BE2C (cell line): ENCODE measurements at regions not wholly inside any gene's neighbourhood (a gene's known extent, or its start where the extent isn't known, plus 50 kb on each side); places are given as distances from the start of the nearest gene placed in this dataset.
"Not testable (repeated sequence)": the region's sequence is repeated elsewhere in the genome, so short reads cannot be mapped to it uniquely, and the experiment has no call there.

ENCODE experiments used
- DNase-seq: peaks from one replicate; pipeline ENCODE4 v3.0.0-alpha.2; 2020
- H3K27me3 ChIP-seq: fragments of 250-450 bp; sonication (Bioruptor Pico); 2 replicates; pipeline ENCODE4 v1.5.1; 2020; ENCODE audit warnings: mild to moderate bottlenecking
- H3K36me3 ChIP-seq: fragments of 250-450 bp; sonication (Bioruptor Pico); 2 replicates; pipeline ENCODE4 v1.5.1; 2020; ENCODE audit warnings: mild to moderate bottlenecking
- H3K4me1 ChIP-seq: fragments of 250-450 bp; sonication (Bioruptor Pico); 2 replicates; pipeline ENCODE4 v1.5.1; 2020
- H3K4me3 ChIP-seq: 2 replicates; pipeline ENCODE4 v1.5.1; 2011; ENCODE audit warnings: low read depth, low read length
- H3K9me3 ChIP-seq: fragments of 250-450 bp; sonication (Bioruptor Pico); 2 replicates; pipeline ENCODE4 v1.5.1; 2020
- CTCF ChIP-seq: IDR thresholded peaks from 2 replicates; pipeline ENCODE4 v1.5.1; 2012; ENCODE audit warnings: mild to moderate bottlenecking, low read depth, low read length

- Histone ChIP-seq H3K4me1 (no peaks in the 10 kb centered on the region), H3K4me3 (no peak overlapping the region), H3K9me3 (no peaks in the 10 kb centered on the region), H3K36me3 (no peaks in the 10 kb centered on the region), H3K27me3 (no peaks in the 10 kb centered on the region)
- no peak for TF ChIP-seq CTCF
- DNase-seq, result no peak
Measured at GRCh38 chr5:87524217-87524616, 111.5 kb upstream of the CCNH start.

- DNase-seq, H3K36me3 ChIP-seq, H3K27me3 ChIP-seq, H3K9me3 ChIP-seq, H3K4me3 ChIP-seq, H3K4me1 ChIP-seq: not testable (repeated sequence)
Measured at GRCh38 chr5:87511778-87512177, 99.0 kb upstream of the CCNH start.

- H3K36me3 ChIP-seq, result no peaks in the 10 kb centered on the region
- no peak for TF ChIP-seq CTCF
- DNase-seq, result no peak
- no peaks in the 10 kb centered on the region for H3K4me1 ChIP-seq
- no peak overlapping the region for H3K4me3 ChIP-seq
- H3K27me3 ChIP-seq, result no peaks in the 10 kb centered on the region
- H3K9me3 ChIP-seq, result no peaks in the 10 kb centered on the region
Measured at GRCh38 chr5:87503004-87503403, 90.3 kb upstream of the CCNH start.

GRCh38 chr5:87499478-87500410 is 87.0 kb upstream of the CCNH start:
- Histone ChIP-seq H3K4me3 (no peak overlapping the region), H3K9me3 (no peaks in the 10 kb centered on the region), H3K27me3 (no peaks in the 10 kb centered on the region), H3K36me3 (no peaks in the 10 kb centered on the region), H3K4me1 (no peaks in the 10 kb centered on the region)
- no peak for TF ChIP-seq CTCF
- peak; percentile 6 for DNase-seq
